NB4 (cell line): ENCODE measurements at regions not wholly inside any gene's neighbourhood (a gene's known extent, or its start where the extent isn't known, plus 50 kb on each side); places are given as distances from the start of the nearest gene placed in this dataset.

Source experiments
- MYC ChIP-seq: IDR thresholded peaks from 2 replicates; pipeline ENCODE4 v1.6.1; 2011; ENCODE audit warnings: low read depth, low read length
- POLR2A ChIP-seq: IDR thresholded peaks from 2 replicates; pipeline ENCODE4 v1.6.1; 2011; ENCODE audit warnings: mild to moderate bottlenecking; ENCODE audit not compliant: insufficient read length; ENCODE audit errors: extremely low read depth
- TF ChIP-seq, protein P1 (sequence below): IDR thresholded peaks from one replicate; pipeline ENCODE4 v1.5.1; 2012; ENCODE audit warnings: low read depth, low read length
- TF ChIP-seq, protein P2 (sequence below): IDR thresholded peaks from 2 replicates; pipeline ENCODE4 v1.6.1; 2011; ENCODE audit warnings: low read depth, low read length

GRCh38 chr3:132254076-132254755 is 63.0 kb upstream of the ACP3 start:
- TF ChIP-seq, protein P1, sequence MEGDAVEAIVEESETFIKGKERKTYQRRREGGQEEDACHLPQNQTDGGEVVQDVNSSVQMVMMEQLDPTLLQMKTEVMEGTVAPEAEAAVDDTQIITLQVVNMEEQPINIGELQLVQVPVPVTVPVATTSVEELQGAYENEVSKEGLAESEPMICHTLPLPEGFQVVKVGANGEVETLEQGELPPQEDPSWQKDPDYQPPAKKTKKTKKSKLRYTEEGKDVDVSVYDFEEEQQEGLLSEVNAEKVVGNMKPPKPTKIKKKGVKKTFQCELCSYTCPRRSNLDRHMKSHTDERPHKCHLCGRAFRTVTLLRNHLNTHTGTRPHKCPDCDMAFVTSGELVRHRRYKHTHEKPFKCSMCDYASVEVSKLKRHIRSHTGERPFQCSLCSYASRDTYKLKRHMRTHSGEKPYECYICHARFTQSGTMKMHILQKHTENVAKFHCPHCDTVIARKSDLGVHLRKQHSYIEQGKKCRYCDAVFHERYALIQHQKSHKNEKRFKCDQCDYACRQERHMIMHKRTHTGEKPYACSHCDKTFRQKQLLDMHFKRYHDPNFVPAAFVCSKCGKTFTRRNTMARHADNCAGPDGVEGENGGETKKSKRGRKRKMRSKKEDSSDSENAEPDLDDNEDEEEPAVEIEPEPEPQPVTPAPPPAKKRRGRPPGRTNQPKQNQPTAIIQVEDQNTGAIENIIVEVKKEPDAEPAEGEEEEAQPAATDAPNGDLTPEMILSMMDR = no peak
- TF ChIP-seq, protein P2, sequence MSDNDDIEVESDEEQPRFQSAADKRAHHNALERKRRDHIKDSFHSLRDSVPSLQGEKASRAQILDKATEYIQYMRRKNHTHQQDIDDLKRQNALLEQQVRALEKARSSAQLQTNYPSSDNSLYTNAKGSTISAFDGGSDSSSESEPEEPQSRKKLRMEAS = no peak
- TF ChIP-seq POLR2A (no peak), MYC (no peak)
